ENCODE measurements at regions not wholly inside any gene's neighbourhood (a gene's known extent, or its start where the extent isn't known, plus 50 kb on each side); places are given as distances from the start of the nearest gene placed in this dataset.
"Not testable (repeated sequence)": the region's sequence is repeated elsewhere in the genome, so short reads cannot be mapped to it uniquely, and the experiment has no call there.

GRCh38 chr21:36247316-36248010, 72.5 kb upstream of the MORC3 start:
- no peak for DNase-seq (ENCODE audit: low read depth)

- DNase-seq (ENCODE audit: low read depth), result no peak
These were observed 70.2 kb upstream of the MORC3 start for GRCh38 chr21:36249576-36250422.

- DNase-seq (ENCODE audit: low read depth), result no peak
These were observed 69.4 kb upstream of the MORC3 start for GRCh38 chr21:36250423-36251075.

GRCh38 chr21:36254106-36254941, 65.7 kb upstream of the MORC3 start:
- DNase-seq (ENCODE audit: low read depth), result no peak

DNA sequence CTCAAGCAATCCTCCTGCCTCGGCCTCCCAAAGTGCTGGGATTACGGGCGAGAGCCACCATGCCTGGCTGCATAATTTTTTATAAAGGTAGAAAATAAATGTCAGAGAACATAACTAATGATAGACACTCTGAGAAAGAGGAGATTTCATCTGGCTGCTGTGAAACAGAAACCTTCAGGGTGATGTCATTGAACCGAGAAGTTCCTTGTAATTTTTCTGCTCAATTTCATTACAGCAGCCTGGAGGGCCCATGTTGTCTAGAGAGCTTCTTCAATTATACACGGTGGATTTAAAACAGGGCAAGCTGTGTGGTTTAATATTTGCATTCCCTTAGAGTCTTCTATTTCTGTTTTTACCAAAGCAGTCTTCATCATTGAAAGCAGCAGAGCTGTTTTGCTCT, 64.3 kb upstream of the MORC3 start:
- no peak for DNase-seq (ENCODE audit: low read depth)

GRCh38 chr21:36257657-36258056, 62.3 kb upstream of the MORC3 start:
- no peak for DNase-seq (ENCODE audit: low read depth)

GRCh38 chr21:36260030-36260787, 59.8 kb upstream of the MORC3 start:
- peak; percentile 39 for DNase-seq (ENCODE audit: low read depth)

DNA sequence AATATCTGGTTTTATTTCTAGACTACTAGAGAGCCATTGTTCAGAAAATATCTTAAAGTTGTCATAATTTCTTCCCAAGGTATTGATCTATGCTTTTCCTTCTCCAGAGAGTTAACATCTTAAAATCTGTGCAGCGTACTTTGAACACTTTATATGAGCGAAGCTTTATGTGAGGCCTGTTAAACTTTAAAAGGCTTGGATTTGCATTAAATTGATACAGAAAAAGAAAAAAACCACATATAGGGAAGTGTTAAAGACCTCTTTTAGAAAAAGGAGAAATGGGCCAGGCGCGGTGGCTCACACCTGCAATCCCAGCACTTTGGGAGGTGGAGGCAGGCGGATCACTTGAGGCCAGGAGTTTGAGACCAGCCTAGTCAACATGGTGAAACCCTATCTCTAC, 59.2 kb upstream of the MORC3 start:
- no peak for DNase-seq (ENCODE audit: low read depth)

- DNase-seq (ENCODE audit: low read depth), result no peak
These were observed 58.5 kb upstream of the MORC3 start for GRCh38 chr21:36261459-36261858.

DNA sequence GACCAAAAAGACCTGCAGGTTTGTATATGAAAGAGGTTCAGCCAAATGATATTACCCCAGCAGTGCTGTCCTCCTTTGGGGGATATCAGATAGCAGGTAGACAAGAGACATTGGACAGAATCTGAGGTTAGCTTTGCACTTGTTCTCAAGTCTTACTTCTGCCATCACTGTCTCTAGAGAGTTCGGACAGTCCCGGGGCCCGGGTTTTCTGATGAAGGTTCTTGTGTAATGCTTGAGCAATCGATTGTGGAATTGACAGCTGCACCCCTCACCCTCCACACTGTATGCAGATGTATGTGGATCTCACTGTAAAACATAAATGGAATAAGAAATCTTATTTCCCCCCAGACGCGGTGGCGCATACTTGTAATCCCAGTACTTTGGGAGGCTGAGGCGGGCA, 56.2 kb upstream of the MORC3 start:
- DNase-seq (ENCODE audit: low read depth), result no peak

DNA sequence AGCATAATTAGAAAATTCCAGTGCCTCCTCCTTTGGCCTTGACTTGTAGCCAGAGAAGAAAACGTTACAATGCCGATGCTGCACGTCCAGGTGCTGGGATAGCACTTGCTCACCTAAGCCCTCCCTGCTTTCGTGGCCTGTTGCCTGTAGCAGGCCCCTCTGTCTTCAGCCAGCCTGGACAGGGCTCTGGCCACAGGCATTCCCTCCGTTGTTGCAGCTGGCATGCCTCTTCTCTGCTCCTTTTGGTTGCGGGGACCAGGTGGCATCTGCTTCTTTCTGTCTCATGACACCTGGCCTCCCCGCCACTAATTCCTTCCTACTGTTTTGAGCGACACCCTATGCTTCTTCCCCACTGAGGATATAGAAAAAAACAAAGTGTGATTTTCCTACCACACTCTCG, 54.6 kb upstream of the MORC3 start:
- DNase-seq (ENCODE audit: low read depth), result no peak

GRCh38 chr21:36267828-36268227, 52.2 kb upstream of the MORC3 start:
- DNase-seq (ENCODE audit: low read depth), result not testable (repeated sequence)

DNA sequence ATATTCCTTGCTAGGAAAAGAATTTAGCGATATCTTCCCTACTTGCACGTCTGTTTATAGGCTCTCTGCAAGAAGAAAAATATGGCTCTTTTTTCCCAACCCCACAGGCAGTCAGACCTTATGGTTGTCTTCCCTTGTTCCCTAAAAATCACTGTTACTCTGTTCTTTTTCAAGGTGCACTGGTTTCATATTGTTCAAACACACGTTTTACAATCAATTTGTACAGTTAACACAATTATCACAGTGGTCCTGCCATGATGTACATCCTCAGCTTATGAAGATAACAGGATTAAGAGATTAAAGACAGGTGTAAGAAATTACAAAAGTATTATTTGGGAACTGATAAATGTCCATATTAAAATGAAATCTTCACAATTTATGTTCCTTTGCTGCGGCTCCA, 51.7 kb upstream of the MORC3 start:
- not testable (repeated sequence) for DNase-seq (ENCODE audit: low read depth)

All from fibroblast of the conjunctiva (primary cell).